ENCODE measurements at regions not wholly inside any gene's neighbourhood (a gene's known extent, or its start where the extent isn't known, plus 50 kb on each side); places are given as distances from the start of the nearest gene placed in this dataset.

DNA sequence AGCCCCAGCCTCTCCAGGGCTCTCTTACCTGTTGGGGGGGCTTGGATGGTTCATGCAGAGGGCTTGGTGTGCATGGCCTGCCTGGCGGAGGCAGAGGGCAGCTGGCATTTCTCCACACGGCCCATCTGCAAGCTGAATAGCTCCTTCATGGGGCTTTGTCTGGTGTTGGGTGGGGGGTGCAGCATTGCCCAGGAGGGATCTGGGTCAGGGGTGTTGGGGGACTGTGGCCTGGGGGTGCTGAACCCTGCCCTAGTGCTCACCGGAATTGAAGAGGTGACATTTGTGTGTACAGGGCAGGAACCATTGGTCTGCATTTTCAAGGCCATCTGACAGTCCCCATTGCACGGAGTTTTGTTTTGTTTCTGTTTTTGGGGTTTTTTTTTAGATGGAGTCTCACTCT lies 58.8 kb upstream of the HAAO start:
- no peak for DNase-seq

DNA sequence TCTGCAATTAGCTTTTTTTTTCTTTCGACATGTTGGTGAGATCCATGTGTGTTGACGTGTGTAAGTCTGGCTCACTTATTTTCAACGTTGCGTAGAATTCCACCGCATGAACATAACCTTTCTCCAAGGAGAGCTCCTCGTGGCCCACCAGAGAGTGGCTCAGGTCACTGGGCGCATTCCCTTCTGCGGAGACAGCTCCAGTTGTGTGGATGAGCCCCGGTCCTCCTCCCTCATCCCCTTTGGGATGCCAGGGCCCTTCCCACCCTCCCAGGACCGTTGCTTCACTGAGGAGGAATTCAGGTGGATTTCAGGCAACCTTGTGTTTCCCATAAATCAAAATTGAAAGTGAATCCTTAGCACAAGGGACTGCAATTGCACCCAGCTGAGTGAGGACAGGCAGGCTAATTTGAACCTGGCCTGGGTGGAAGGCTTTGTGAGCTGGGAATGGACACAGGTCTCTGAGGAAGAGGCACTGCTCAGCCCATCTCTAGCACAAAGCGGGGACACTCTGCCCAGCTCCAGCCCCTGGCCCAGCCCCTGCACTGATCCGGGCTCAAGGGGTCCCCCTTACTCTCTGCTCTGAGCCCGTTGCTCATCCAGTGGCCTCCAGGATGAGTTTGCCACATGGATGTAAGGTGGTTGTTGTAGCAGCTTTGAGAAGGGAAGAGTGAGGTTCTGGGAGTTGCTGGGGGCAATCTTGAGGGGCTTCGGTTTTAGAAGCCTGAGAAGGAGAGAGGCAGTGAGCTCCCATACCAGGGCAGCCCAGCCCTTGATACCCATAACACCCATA lies 57.8 kb upstream of the HAAO start:
- no peak for DNase-seq

DNA sequence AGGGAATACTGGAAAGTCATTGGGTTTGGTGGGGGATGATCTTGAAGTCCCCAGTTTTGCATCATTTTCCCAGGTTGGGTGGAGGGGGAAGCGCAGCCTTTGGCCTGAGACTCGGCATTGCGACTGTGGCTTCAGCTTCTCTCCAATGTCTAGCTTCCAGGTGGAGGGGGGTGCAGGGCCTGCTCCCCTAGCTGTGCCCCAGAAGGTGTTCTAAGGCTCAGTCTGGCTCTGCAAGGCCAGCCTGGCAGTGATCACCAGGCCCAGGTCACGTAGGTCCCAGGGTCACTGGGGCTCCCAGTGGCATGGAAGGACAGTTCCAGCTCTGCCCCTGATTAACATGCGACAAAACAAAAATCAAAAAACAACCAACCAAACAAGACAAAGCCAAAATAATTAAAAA lies 56.9 kb upstream of the HAAO start:
- DNase-seq, result no peak

DNA sequence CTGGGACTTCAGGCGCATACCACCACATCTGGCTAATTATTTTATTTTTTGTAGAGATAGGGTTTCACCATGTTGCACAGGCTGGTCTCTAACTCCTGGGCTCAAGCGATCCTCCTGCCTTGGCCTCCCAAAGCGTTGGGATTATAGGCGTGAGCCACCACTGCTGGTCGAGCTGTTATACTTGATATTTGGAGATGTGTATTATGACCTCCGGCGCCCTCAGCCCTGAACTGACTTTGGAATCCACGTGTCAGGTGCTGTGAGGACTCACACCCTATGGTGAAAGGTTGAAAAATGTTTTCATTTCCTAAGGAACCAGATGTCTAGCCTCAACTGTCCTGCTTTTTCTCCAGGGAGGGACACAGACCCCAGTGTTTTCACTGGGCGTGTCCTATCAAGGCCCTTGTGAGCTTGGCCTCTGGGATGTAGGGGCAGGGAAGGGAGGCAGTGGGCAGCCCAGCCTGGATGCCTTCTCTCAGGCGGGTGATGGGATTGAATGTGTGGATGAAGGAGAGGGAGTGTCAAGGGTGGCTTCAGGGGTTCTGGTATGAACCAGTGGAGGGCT lies 56.4 kb upstream of the HAAO start:
- no peak for DNase-seq

DNA sequence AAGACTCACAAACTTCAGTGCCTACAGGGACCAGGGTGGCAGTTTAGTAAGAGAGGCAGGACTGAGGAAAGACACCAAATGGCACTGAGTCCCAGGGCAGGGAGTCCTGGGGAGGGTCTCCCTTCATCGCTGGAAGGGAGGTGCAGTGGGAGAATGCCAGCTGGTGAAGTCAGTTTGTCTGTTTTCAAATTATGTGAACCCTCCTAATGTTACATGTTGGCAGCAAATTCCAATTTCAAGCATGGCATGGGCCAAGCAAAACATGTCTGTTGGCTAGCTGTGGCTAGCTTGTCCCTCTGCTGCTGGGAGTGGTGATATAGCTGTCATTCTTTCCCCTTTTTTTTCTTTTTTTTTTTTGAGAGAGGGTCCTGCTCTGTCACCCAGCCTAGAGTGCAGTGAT lies 55.9 kb upstream of the HAAO start:
- no peak for DNase-seq

DNA sequence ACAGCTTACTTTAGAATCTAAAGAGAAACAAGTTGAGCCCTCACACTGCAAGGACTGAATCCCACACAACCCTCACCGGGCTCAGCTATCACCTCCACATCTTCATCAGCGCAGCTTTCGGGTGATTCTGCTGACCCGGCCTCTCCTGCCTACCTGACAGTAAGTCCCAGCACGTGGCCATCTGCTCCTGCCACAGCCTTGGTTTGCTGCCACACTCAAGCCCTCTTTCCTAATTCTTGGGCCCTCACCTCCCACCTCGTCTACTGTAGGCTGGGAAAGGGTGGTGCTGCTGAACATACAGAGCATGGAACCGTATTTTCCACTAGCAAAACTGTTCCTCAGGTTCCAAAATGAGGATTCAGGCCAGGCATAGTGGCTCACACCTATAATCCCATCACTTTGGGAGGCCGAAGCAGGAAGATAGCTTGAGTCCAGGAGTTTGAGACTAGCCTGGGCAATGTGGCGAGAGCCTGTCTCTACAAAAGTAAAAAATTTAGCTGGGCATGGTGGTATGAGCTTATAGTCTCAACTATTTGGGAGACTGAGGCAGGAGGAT lies 55.3 kb upstream of the HAAO start:
- DNase-seq, result no peak

DNA sequence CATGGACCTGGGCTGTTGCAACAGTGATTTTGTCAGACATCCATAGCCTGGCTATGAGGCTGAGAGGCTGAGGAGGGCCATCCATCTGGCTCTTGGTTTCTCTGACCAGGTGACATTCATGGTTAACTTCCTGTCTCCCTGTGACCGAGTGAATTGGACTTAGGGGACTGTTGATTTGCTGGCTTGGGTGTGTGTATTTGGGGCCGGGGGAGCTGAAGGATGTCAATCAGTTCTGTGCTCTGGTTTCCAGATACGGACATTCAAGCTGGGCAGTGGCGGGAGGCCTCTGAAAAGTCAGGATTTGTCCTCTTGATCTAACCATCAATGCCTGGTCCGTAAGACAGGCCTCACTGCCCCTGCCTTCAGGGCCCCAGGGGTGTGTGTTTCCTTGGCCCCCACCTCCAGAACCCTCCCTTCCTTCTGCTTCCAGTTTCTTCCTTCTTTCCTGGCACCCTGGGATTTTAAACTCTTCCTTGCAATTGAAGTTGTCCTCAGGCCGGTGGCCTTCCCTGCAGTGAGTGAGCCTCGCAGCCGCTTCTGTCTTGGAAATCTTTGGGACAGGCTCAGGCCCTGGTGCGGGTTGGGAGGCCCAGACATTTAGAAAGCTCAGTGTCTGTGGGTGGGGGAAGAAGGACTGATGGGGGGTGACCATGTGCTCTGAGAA lies 54.7 kb upstream of the HAAO start:
- DNase-seq, result no peak

DNA sequence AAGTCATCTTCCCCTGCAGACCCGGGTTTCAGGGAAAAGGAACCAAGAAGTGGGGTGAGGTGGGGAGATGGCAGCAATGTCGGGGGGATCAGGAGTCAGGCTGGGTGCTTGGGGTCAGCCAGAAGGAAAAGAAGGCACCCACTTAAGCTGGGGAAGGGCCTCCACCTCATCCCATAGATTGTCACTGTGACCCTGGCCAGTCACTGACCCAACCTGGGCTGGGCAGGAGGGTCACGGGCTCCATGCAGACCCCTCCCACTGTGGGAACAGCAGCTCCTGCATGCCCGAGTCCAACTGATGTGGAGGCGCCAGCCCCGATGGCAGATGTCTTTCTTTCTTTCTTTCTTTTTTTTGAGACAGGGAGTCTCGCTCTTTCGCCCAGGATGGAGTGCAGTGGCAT lies 53.6 kb upstream of the HAAO start:
- DNase-seq, result no peak

DNA sequence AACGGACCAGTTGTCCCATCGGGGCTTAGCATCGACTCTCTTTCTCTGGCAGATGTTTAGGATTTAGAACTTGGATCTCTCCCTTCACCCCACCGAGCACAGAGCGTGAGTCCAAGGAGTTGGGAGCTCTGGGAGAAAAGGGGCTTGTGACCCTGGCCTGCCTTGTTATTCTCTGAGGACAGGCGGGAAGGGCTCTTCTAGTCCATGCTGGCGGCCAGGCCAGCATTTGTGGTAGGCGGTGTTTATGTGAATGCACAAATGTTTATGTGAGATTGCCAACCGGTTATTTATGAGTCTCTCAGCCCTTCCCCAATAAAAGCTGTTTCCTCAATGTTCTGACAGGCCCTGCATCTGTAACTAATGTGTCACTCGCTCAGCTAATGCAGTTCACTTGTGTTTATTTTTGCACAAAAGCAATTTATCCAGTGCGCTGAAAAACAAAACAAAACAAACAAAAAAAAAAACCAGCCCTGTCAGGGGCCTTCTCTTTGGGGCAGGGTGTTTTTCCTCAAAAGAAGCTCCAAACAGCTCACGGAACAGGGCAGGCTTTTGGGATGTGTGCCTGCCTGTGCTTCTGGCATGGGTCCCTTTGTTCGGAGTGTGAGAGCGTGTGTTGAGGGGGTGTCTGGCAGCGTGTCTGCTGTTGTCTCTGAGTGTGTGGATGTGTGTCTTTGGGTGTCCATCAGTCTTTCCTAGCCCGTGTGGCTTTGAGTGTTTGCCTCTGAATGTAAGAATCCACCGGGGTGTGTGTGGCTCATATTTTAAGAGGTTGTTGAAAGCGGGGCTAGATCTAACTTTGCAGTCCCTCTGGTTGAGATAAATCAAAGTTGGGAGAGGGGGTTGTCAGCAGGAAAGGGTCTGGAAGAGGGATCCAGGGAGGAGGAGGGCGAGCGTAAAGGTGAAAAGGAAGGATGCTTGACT lies 52.8 kb upstream of the HAAO start:
- DNase-seq, result peak; percentile 69

DNA sequence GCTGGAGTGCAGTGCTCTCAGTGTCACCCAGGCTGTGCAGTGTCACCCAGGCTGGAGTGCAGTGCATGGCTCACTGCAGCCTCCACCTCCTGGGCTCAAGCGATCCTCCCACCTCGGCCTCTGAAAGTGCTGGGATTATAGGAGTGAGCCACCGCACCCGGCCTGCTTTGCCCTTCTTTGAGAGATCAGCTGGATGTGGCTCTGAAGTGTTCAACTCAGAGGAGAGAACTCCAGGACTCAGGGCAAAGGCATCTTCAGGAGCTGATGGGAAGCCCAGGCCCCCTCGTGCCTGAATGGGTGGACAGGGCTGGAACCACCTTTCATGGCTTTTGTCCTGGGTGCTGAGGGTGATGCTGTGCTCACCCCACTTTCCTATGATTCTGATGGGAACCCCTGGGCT lies 52.0 kb upstream of the HAAO start:
- DNase-seq, result no peak

DNA sequence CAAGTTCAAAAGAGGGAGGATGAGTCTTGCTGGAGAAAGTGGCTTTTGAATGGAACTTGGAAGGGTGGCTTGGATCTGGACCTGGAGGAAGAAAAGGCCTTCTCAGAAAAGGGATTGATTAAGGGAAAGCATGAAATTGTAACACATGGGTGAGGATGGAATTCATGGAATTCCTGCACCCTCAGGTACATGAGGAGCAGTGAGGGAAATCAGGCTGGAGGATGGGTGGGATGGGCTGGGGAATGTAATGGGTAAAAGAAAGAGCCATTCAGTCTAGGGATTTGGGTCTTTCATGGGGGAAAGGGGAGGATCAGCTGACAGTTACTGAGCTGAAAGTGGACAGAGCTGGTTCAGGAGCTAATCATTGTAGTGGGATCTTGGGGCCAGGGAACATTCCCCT lies 51.2 kb upstream of the HAAO start:
- no peak for DNase-seq

DNA sequence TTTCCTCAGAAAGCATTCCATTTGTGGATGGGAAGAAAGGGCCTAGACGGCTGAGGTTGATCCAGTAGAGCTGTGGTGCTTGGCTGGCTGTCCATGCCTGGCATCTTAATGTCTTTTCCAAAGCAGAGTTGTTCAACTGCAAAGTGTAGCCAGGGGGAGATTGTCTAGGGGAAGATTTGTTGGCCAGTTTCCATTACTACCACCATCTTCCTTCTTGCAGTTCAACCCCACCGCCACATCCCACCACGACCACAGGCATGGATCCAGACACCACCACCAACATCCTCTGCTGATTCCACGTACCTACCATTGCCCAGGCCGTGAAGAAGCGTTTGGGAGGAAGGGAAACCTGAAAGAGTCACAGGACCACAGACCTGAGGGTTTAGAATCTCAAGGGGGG lies 50.7 kb upstream of the HAAO start:
- no peak for DNase-seq

DNA sequence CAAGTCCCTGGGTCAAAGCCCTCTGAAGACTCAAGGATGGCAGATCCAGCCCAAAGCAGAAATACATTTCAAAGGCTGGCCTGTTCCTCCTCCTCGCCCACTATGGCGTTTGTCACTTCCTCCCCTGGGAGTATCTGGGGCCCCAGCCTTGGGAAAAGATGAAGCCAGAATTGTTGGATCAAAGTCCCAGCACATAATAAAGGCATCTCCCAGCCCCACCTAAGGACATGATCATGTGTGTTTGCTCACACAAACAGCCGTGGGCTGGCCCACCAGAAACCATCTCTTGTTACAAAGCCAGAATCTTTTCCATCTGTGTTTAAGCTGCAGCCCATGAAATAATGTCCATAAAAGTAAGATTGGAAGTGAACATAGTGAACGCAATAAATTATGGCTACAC lies 50.1 kb upstream of the HAAO start:
- DNase-seq, result no peak

Measured in right kidney (tissue), 1 donor.